H1 (cell line): ENCODE measurements at regions not wholly inside any gene's neighbourhood (a gene's known extent, or its start where the extent isn't known, plus 50 kb on each side); places are given as distances from the start of the nearest gene placed in this dataset.

Source experiments
- ASH2L ChIP-seq: fragments of 200-600, 300-600 bp; sonication (generic); IDR thresholded peaks from one replicate; pipeline ENCODE4 v1.7.1; 2017; ENCODE audit warnings: low read length
- CREB1 ChIP-seq: IDR thresholded peaks from 2 replicates; pipeline ENCODE4 v1.6.1; 2012; ENCODE audit warnings: inconsistent platforms
- GTF2F1 ChIP-seq: IDR thresholded peaks from 2 replicates; pipeline ENCODE4 v1.6.1; 2012; ENCODE audit warnings: low read depth, low read length, improper control_type of control experiment, borderline replicate concordance
- HDAC6 ChIP-seq: IDR thresholded peaks from one replicate; pipeline ENCODE4 v1.7.1; 2012; ENCODE audit warnings: low read depth, mild to moderate bottlenecking, inconsistent platforms, low read length, moderate library complexity
- KDM4A ChIP-seq: IDR thresholded peaks from one replicate; pipeline ENCODE4 v1.7.1; 2012; ENCODE audit warnings: low read depth, mild to moderate bottlenecking, moderate library complexity, low read length, inconsistent platforms; ENCODE audit not compliant: severe bottlenecking
- PHF8 ChIP-seq: fragments of 200-600 bp; sonication (generic); conservative IDR thresholded peaks from 2 replicates; pipeline ENCODE4 v1.7.1; 2012; ENCODE audit warnings: low read depth, mild to moderate bottlenecking, inconsistent platforms, low read length, moderate library complexity
- SP4 ChIP-seq: IDR thresholded peaks from 2 replicates; pipeline ENCODE4 v1.6.1; 2012; ENCODE audit warnings: low read length, inconsistent platforms
- SRF ChIP-seq: IDR thresholded peaks from 2 replicates; pipeline ENCODE4 v1.6.1; 2011; ENCODE audit warnings: mild to moderate bottlenecking, low read depth, low read length, moderate library complexity
- TAF7 ChIP-seq: optimal IDR thresholded peaks from 2 replicates; pipeline ENCODE3; 2011; ENCODE audit warnings: low read depth, mild to moderate bottlenecking, inconsistent platforms, low read length, moderate library complexity, borderline replicate concordance
- TF ChIP-seq, protein P1 (sequence below): fragments of 300-600 bp; sonication (generic); IDR thresholded peaks from 2 replicates; pipeline ENCODE4 v1.7.1; 2012; ENCODE audit warnings: low read length, moderate library complexity, mild to moderate bottlenecking, inconsistent platforms; ENCODE audit not compliant: insufficient replicate concordance
- TF ChIP-seq, protein P2 (sequence below): IDR thresholded peaks from 2 replicates; pipeline ENCODE4 v1.6.1; 2012; ENCODE audit warnings: low read length, inconsistent platforms

DNA sequence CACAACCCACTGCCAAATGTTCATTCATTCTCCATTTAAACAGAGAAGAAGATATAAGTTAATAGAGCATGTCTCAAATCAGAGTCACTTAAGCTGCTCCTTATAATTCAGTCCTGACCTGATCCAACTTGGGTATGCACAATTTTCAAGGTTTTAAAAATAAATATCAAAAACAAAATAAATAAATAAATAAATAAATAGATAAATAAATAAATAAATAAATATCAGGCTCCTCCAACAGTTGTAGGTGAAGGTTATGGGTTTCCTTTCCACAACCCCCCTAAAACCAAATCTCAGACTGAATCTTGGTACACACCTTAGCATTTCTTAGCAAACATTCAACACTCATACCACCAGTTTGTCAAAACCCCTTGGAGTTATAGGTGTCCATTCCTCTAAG is 204.4 kb downstream of the PARM1 start (continued):
- TF ChIP-seq, protein P1, sequence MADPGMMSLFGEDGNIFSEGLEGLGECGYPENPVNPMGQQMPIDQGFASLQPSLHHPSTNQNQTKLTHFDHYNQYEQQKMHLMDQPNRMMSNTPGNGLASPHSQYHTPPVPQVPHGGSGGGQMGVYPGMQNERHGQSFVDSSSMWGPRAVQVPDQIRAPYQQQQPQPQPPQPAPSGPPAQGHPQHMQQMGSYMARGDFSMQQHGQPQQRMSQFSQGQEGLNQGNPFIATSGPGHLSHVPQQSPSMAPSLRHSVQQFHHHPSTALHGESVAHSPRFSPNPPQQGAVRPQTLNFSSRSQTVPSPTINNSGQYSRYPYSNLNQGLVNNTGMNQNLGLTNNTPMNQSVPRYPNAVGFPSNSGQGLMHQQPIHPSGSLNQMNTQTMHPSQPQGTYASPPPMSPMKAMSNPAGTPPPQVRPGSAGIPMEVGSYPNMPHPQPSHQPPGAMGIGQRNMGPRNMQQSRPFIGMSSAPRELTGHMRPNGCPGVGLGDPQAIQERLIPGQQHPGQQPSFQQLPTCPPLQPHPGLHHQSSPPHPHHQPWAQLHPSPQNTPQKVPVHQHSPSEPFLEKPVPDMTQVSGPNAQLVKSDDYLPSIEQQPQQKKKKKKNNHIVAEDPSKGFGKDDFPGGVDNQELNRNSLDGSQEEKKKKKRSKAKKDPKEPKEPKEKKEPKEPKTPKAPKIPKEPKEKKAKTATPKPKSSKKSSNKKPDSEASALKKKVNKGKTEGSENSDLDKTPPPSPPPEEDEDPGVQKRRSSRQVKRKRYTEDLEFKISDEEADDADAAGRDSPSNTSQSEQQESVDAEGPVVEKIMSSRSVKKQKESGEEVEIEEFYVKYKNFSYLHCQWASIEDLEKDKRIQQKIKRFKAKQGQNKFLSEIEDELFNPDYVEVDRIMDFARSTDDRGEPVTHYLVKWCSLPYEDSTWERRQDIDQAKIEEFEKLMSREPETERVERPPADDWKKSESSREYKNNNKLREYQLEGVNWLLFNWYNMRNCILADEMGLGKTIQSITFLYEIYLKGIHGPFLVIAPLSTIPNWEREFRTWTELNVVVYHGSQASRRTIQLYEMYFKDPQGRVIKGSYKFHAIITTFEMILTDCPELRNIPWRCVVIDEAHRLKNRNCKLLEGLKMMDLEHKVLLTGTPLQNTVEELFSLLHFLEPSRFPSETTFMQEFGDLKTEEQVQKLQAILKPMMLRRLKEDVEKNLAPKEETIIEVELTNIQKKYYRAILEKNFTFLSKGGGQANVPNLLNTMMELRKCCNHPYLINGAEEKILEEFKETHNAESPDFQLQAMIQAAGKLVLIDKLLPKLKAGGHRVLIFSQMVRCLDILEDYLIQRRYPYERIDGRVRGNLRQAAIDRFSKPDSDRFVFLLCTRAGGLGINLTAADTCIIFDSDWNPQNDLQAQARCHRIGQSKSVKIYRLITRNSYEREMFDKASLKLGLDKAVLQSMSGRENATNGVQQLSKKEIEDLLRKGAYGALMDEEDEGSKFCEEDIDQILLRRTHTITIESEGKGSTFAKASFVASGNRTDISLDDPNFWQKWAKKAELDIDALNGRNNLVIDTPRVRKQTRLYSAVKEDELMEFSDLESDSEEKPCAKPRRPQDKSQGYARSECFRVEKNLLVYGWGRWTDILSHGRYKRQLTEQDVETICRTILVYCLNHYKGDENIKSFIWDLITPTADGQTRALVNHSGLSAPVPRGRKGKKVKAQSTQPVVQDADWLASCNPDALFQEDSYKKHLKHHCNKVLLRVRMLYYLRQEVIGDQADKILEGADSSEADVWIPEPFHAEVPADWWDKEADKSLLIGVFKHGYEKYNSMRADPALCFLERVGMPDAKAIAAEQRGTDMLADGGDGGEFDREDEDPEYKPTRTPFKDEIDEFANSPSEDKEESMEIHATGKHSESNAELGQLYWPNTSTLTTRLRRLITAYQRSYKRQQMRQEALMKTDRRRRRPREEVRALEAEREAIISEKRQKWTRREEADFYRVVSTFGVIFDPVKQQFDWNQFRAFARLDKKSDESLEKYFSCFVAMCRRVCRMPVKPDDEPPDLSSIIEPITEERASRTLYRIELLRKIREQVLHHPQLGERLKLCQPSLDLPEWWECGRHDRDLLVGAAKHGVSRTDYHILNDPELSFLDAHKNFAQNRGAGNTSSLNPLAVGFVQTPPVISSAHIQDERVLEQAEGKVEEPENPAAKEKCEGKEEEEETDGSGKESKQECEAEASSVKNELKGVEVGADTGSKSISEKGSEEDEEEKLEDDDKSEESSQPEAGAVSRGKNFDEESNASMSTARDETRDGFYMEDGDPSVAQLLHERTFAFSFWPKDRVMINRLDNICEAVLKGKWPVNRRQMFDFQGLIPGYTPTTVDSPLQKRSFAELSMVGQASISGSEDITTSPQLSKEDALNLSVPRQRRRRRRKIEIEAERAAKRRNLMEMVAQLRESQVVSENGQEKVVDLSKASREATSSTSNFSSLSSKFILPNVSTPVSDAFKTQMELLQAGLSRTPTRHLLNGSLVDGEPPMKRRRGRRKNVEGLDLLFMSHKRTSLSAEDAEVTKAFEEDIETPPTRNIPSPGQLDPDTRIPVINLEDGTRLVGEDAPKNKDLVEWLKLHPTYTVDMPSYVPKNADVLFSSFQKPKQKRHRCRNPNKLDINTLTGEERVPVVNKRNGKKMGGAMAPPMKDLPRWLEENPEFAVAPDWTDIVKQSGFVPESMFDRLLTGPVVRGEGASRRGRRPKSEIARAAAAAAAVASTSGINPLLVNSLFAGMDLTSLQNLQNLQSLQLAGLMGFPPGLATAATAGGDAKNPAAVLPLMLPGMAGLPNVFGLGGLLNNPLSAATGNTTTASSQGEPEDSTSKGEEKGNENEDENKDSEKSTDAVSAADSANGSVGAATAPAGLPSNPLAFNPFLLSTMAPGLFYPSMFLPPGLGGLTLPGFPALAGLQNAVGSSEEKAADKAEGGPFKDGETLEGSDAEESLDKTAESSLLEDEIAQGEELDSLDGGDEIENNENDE = no peak
- TF ChIP-seq, protein P2, sequence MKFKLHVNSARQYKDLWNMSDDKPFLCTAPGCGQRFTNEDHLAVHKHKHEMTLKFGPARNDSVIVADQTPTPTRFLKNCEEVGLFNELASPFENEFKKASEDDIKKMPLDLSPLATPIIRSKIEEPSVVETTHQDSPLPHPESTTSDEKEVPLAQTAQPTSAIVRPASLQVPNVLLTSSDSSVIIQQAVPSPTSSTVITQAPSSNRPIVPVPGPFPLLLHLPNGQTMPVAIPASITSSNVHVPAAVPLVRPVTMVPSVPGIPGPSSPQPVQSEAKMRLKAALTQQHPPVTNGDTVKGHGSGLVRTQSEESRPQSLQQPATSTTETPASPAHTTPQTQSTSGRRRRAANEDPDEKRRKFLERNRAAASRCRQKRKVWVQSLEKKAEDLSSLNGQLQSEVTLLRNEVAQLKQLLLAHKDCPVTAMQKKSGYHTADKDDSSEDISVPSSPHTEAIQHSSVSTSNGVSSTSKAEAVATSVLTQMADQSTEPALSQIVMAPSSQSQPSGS = no peak
- no peak for TF ChIP-seq KDM4A
- no peak for TF ChIP-seq GTF2F1
- TF ChIP-seq SRF = no peak
- TF ChIP-seq SP4 = no peak
- TF ChIP-seq TAF7 = no peak
- TF ChIP-seq CREB1 = no peak
- TF ChIP-seq ASH2L = no peak
- TF ChIP-seq PHF8 = no peak
- no peak for TF ChIP-seq HDAC6
